GM12878 (cell line): ENCODE measurements at regions not wholly inside any gene's neighbourhood (a gene's known extent, or its start where the extent isn't known, plus 50 kb on each side); places are given as distances from the start of the nearest gene placed in this dataset.

Experiments used
- ATAC-seq: fragments of 200-7000 bp; cut with Tn5 transposase; 3 replicates; pipeline ENCODE4 v1.9.1; 2020; ENCODE audit warnings: mild to moderate bottlenecking, moderate library complexity
- BruUV-seq: library from RNA; stranded (reverse); fragments of 400-500 nt; replicated peaks from 2 replicates; lab custom pipeline; 2021; lab: Mats Ljungman, UMichigan
- CTCF ChIA-PET: fragments of 300-600 bp; sonication (Branson Sonifier 250); formaldehyde crosslinking; extraction: SDS; loops from one replicate; lab custom pipeline; 2021; ENCODE audit warnings: inconsistent platforms; lab: Yijun Ruan, JAX
- POLR2A ChIA-PET: fragments of 350-600 bp; formaldehyde crosslinking; extraction: SDS; loops from one replicate; lab custom pipeline; 2021; ENCODE audit warnings: inconsistent platforms; lab: Charles Lee
- RAD21 ChIA-PET: fragments of 300-600 bp; sonication (Branson Sonifier 250); formaldehyde crosslinking; loops from one replicate; lab custom pipeline; 2023; ENCODE audit warnings: antibody characterized with exemption; ENCODE audit not compliant: unreplicated experiment; lab: Charles Lee
- SMC1A ChIA-PET: fragments of 300-600 bp; sonication (Branson Sonifier 250); formaldehyde crosslinking; loops from one replicate; lab custom pipeline; 2023; ENCODE audit not compliant: unreplicated experiment, uncharacterized antibody; lab: Charles Lee
- DNase-seq: peaks from one replicate; pipeline ENCODE4 v3.0.0-alpha.2; 2011; ENCODE audit warnings: low read depth, low spot score
- FAIRE-seq: peaks from 3 replicates; lab custom pipeline; 2011; peaks lifted over from hg19 to GRCh38; lab: Jason Lieb, UNC
- H2AFZ ChIP-seq: 2 replicates; pipeline ENCODE4 v1.6.0; 2011; ENCODE audit warnings: low read depth, low read length, control low read depth; ENCODE audit not compliant: control insufficient read depth
- H3K27ac ChIP-seq: 2 replicates; pipeline ENCODE4 v1.5.1; 2011; ENCODE audit warnings: control low read depth; ENCODE audit not compliant: control insufficient read depth, insufficient read depth
- H3K27me3 ChIP-seq, 2 experiments: replicated peaks in 1 of 2; 2 replicates each; pipeline versions ENCODE4 v1.6.0 to v1.6.1; 2011; ENCODE audit warnings: low read length in 1 of 2; ENCODE audit not compliant: control insufficient read depth in 2 of 2, insufficient read depth in 2 of 2
- H3K36me3 ChIP-seq, 2 experiments: 2 replicates each; pipeline ENCODE4 v1.5.1; 2011; ENCODE audit warnings: low read length in 1 of 2; ENCODE audit not compliant: control insufficient read depth in 2 of 2, insufficient read depth in 2 of 2
- H3K4me1 ChIP-seq: 2 replicates; pipeline ENCODE4 v1.6.1; 2011; ENCODE audit warnings: mild to moderate bottlenecking, low read length, moderate library complexity, mixed read lengths; ENCODE audit not compliant: control insufficient read depth, insufficient read depth
- H3K4me2 ChIP-seq: 2 replicates; pipeline ENCODE4 v1.6.0; 2011; ENCODE audit warnings: control low read depth; ENCODE audit not compliant: control insufficient read depth, insufficient read depth
- H3K4me3 ChIP-seq: fragments of 200-600 bp; sonication (generic); 2 replicates; pipeline ENCODE4 v1.5.1; 2016
- H3K79me2 ChIP-seq: 2 replicates; pipeline ENCODE4 v1.6.0; 2011; ENCODE audit warnings: low read length; ENCODE audit not compliant: control insufficient read depth, insufficient read depth
- H3K9ac ChIP-seq: 2 replicates; pipeline ENCODE4 v1.8.0; 2011; ENCODE audit warnings: low read length, control low read depth, mixed read lengths; ENCODE audit not compliant: control insufficient read depth, insufficient read depth
- H3K9me3 ChIP-seq: replicated peaks from 3 replicates; pipeline ENCODE4 v1.5.1; 2011; ENCODE audit warnings: mild to moderate bottlenecking, low read length; ENCODE audit not compliant: control insufficient read depth, insufficient read depth
- H4K20me1 ChIP-seq: 2 replicates; pipeline ENCODE4 v1.6.0; 2011; ENCODE audit not compliant: control insufficient read depth, insufficient read depth
- ETV6 ChIP-seq, 2 experiments: fragments of 450-650 bp in 1 of 2; IDR thresholded peaks in 1 of 2; conservative IDR thresholded peaks in 1 of 2; 2 replicates each; pipeline ENCODE4 v1.6.1; 2014; ENCODE audit warnings: antibody characterized with exemption in 1 of 2, borderline replicate concordance in 1 of 2, low read depth in 1 of 2, mild to moderate bottlenecking in 1 of 2, moderate library complexity in 1 of 2
- MEF2A ChIP-seq: IDR thresholded peaks from 2 replicates; pipeline ENCODE4 v1.6.1; 2011; ENCODE audit warnings: low read depth, mild to moderate bottlenecking, low read length, moderate library complexity; ENCODE audit not compliant: insufficient read depth
- RELA ChIP-seq: fragments of 450-650 bp; IDR thresholded peaks from 2 replicates; pipeline ENCODE4 v1.8.0; 2014; ENCODE audit warnings: borderline replicate concordance; ENCODE audit not compliant: partially characterized antibody
- SKIL ChIP-seq: fragments of 450-650 bp; IDR thresholded peaks from 2 replicates; pipeline ENCODE4 v1.6.1; 2017; ENCODE audit warnings: mild to moderate bottlenecking, low read depth, inconsistent platforms; ENCODE audit not compliant: poor library complexity, severe bottlenecking
- YY1 ChIP-seq: IDR thresholded peaks from 2 replicates; pipeline ENCODE4 v1.6.1; 2011; ENCODE audit warnings: low read depth, mild to moderate bottlenecking, low read length
- ZSCAN29 ChIP-seq: fragments of 450-650 bp; IDR thresholded peaks from 2 replicates; pipeline ENCODE4 v1.6.1; 2017; ENCODE audit warnings: mild to moderate bottlenecking, moderate library complexity
- WGBS: methylation state at CpG from one replicate; pipeline ENCODE4 v1.1.6; 2016; ENCODE audit warnings: low lambda C conversion rate; ENCODE audit not compliant: insufficient replicate concordance, insufficient coverage; ENCODE audit errors: missing lambda C conversion rate; 5-methylcytosine and 5-hydroxymethylcytosine counted together
- in situ Hi-C: fragments of 300-500 bp; cut with MboI; formaldehyde crosslinking; loops from 9 replicates; pipeline ENCODE4 v1.14.3; 2018; ENCODE audit warnings: mixed read lengths
- intact Hi-C: fragments of 100-400 bp; cut with micrococcal nuclease; formaldehyde crosslinking; loops from one replicate; pipeline ENCODE4 v1.14.2; 2022; ENCODE audit not compliant: unreplicated experiment

- TF ChIP-seq SKIL (peak; percentile 100), RELA (peak; percentile 96)
Measured at GRCh38 chr4:166662266-166662843, 571.9 kb downstream of the SPOCK3 start (continued).

GRCh38 chr4:166670341-166670740 is 564.0 kb downstream of the SPOCK3 start:
- Histone ChIP-seq H3K27me3 (no peaks in the 10 kb centered on the region), H3K9ac (no peak overlapping the region), H2AFZ (no peak overlapping the region; the same call in 1 of the 2 replicates), H3K27ac (no peak overlapping the region), H3K79me2 (no peaks in the 10 kb centered on the region), H3K4me1 (no peaks in the 10 kb centered on the region), H3K4me3 (no peak overlapping the region), H3K9me3 (no peaks in the 10 kb centered on the region; the same call in 2 of the 3 replicates), H3K36me3 (no peaks in the 10 kb centered on the region), H4K20me1 (no peaks in the 10 kb centered on the region), H3K4me2 (no peak overlapping the region)
- BruUV-seq = no TSS peak
- WGBS = 0% methylated on average over 1 of the region's 1 CpG
- POLR2A ChIA-PET = no interaction called here
- FAIRE-seq (peak; percentile 81), DNase-seq (no peak), ATAC-seq (no peak)
- TF ChIP-seq ZSCAN29 = no peak
- TF ChIP-seq YY1 = no peak
- no peak for TF ChIP-seq MEF2A
- TF ChIP-seq ETV6 (conservative IDR thresholded peaks at IDR 0.05 in 1 of 2, IDR thresholded peaks at IDR 0.05 in 1 of 2; ENCODE audit: borderline replicate concordance in 1 of 2, low read depth in 1 of 2) = no peak
- intact Hi-C loops = no loop called here
- CTCF ChIA-PET = no interaction called here
- in situ Hi-C loops = no loop called here
- RAD21 ChIA-PET = no interaction called here
- SMC1A ChIA-PET = interaction anchor here (1.0 to 1.2 kb wide), 3 partner anchors 13 to 75 kb away, joined by 3 read pairs; no protein-coding TSS in a partner anchor
